GM19238 (cell line): ENCODE measurements at regions not wholly inside any gene's neighbourhood (a gene's known extent, or its start where the extent isn't known, plus 50 kb on each side); places are given as distances from the start of the nearest gene placed in this dataset.

Experiments
- DNase-seq: peaks from one replicate; pipeline ENCODE4 v3.0.0; 2011; ENCODE audit warnings: low spot score; ENCODE audit not compliant: insufficient read length

- DNase-seq: no peak
Observed at GRCh38 chr13:107124730-107125129, 556.8 kb upstream of the ARGLU1 start.

DNA sequence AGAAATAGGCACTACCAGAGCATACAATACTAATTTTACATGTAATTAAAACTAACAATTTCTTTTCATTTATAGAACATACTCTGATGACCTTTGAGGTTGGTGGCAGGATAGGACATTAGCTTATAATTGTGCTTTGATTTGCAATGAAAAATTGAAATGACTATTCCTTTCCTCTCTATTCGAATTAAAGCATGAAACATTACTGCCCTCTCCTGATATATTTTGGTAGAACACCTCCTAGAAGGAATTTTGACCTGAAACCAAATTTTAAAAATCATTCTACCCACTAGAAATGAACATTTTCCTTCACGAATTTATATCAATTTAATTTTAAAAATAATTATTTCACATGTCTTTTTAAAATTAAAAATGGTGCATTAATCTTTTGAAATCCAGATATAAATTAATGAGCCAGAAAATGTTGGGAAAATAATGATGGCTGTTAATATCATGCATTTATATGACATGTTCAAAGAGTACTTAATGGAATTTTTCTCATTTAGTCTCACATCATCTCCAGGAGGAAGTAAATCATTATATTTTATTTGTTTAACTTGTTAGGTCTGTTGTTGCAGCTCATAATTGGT, 556.3 kb upstream of the ARGLU1 start:
- DNase-seq: no peak

DNA sequence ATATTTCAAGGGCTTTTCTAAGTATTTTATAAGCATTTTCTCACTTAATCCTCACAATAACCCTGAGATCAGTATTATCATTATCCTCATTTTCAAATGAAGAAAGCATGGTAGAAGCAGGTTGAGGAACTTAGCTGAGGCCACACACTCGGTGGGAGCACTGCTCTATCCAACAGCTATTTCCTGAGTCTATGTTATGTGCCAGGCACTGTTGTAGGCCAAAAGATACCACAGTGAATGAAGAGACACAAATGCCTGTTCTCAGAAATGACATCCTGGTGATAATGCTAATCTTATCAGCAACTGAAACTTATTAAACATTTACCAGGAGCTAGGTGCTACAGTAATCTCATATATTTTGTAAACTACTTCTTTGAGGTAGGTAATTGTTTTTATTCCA, 553.9 kb upstream of the ARGLU1 start:
- no peak for DNase-seq

GRCh38 chr13:107119989-107120881, 552.3 kb upstream of the ARGLU1 start:
- no peak for DNase-seq

DNA sequence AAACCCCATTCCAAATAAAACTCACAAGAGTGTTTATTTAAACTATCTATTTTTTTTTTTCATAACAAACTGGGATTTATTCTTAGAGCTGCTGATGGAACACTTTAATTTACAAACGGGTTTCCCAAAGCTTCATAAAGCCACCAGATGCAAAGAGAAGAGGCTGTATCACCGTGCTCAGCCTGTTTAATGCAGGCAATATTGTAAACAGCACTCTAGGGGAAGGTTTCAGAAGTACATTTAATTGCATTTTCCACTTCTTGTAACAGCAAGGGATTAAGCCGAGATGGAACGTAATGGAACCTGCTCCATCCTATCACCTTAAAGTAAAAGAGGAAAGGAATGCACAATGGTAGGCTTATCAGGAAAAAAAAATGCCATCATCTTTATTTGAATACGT, 550.6 kb upstream of the ARGLU1 start:
- no peak for DNase-seq

DNA sequence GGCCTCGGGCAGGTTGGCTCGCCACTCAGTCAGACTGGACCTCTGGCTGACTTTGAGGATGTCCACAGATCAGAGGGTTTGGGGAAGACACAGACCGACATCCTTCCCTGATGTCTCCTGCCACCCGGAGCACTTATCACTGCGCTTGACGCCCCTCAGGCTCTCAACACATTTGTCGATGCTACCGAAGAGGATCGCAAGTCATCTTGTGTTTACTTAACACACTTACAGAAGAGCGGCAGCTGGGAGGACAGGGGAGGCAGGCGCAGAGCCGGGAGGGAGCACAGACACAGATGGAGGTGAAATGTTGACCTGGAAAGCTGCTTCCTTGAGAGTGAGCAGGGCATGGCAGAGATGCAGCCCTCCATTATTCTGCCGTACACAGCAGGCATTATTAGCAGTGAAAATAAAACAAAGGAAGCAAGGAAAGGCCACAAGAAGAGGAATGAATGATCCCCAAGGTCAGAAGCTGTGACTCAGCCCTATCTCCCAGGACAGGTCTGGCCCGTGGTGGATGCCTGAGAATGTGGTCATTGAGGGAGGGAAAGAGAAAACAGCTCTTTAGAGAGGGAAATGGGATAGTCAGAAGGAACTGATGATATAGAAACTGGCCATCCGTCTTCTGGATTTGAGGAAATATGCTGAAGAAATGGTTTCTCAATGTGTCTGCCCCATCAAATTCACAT, 549.5 kb upstream of the ARGLU1 start:
- DNase-seq: no peak

DNA sequence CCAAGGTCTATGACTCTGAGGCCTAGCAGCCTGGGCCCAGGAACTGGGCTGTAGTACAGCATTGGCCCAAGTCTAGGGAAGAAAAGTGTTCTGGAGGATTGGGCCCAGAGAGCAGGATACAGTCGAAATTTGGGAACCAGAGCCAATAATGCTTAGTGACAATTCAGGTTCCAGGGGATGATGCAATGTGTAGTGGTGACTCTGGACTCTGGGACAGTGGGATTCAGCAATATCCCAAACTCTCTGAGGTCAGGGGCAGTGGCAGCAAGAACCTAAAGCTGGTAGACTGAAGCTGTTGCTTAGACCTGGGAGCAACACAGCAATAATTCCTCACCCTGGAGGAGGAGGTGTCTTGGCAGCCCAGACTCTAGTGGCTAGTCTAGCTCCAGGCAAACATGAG, 545.5 kb upstream of the ARGLU1 start:
- no peak for DNase-seq

- DNase-seq: no peak
Observed at GRCh38 chr13:107111248-107111647, 543.3 kb upstream of the ARGLU1 start.

GRCh38 chr13:107104631-107105030, 536.7 kb upstream of the ARGLU1 start:
- no peak for DNase-seq

DNA sequence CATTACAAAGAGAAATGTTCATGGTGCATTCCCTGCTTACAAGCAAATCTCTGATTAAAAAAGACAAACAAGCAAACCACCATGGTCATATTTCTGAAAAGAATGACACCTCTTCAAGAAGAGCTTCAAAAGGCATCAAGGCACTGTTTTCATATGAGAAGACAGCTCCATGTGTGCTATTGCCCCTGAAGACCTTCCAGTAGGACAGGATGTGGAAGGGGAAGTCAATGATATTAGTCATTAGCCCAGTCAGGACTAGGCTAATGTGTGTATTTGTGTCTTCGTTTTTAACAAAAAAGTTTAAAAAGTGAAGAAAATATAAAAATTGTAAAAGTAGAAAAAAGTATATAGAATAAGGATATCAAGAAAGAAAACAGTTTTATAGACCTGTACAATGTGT, 534.7 kb upstream of the ARGLU1 start:
- DNase-seq: no peak

DNA sequence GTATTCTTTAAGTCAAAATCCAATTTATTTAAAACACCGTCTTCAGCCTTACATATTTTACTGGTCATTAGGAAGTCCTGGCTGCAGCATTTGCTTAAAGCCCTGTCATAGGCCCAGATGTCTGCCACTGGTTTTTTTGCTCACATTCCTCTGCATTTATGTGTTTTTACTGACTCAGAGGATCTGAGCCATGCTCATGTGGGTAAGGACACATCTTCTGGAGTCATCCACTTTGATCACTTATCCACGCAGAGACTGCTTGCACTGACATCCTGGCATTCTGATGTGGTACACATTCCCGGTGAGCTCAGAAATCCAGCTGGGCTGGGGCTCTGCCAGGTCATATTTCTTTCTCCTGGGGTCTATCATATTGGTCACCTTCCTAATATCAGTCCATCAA, 531.7 kb upstream of the ARGLU1 start:
- DNase-seq: no peak

DNA sequence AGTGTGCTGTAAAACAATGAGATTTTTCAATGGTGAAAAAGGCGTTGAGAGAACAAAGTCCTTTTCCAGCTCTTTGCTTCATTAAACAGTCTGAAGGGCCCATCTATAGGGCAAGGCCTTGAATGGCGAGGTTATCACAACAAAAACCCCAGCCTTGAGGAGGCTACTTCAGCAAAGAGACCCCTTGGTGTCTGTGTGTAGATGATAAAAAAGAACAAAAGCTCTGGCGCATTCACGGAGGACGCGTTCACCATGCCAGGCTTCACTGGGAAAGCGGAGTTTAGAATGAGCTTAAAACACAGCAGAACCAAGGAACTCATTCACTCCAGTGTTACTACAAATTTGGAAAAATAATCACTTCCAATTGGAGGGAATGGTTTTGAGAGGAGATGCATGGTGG, 530.0 kb upstream of the ARGLU1 start:
- no peak for DNase-seq

- DNase-seq: no peak
Observed at GRCh38 chr13:107095876-107096275, 527.9 kb upstream of the ARGLU1 start.

- no peak for DNase-seq
Observed at GRCh38 chr13:107091861-107092260, 523.9 kb upstream of the ARGLU1 start.

GRCh38 chr13:107091428-107091827, 523.5 kb upstream of the ARGLU1 start:
- no peak for DNase-seq

DNA sequence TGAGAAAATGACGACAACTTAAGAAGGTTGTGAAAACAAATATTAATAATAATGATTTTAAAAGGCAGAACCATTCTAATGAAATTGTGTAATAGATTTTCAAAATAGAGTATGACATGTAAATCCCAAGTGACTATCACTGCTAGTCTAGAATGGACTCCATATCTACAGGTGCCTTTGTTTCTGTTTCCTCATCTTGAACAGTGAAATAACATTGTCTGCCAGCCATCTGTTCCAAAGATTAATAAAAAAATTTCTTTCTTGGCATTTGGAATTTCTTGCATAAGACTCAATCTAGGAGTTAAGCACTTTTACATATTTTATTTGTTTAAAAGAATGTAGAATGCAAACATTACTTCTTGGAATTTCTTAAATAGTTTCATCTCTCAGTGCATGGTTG, 520.1 kb upstream of the ARGLU1 start:
- DNase-seq: no peak

GRCh38 chr13:107079423-107080049, 511.6 kb upstream of the ARGLU1 start:
- no peak for DNase-seq

- no peak for DNase-seq
Observed at GRCh38 chr13:107078229-107078765, 510.4 kb upstream of the ARGLU1 start.

DNA sequence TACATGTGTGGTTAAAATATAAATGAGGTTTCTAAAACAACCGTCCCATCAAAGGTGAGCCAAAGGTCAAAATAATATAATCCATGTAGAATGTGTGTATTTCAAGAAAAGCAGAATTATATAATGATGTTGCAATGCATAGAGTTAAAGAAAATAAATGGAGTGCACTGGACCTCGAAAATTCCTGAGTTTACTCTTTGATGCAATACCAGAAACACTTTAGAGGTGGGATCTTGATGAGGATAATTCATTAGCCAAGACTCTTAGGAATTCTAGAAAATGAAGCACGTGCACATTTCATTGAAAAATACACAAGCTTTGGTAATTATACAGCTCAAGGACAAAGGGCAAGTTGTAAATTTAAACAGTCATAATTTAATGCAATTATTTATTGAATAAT, 508.9 kb upstream of the ARGLU1 start:
- DNase-seq: no peak

GRCh38 chr13:107075576-107075975, 507.6 kb upstream of the ARGLU1 start:
- no peak for DNase-seq

- no peak for DNase-seq
Observed at GRCh38 chr13:107070792-107071191, 502.9 kb upstream of the ARGLU1 start.
